GM18868 (cell line): ENCODE measurements at regions not wholly inside any gene's neighbourhood (a gene's known extent, or its start where the extent isn't known, plus 50 kb on each side); places are given as distances from the start of the nearest gene placed in this dataset.
A peak's percentile ranks its signal among the peaks of the same experiment; 100 is the strongest.
"Not testable (repeated sequence)": the region's sequence is repeated elsewhere in the genome, so short reads cannot be mapped to it uniquely, and the experiment has no call there.

Experiments
- ATAC-seq: cut with Tn5 transposase; IDR thresholded peaks from one replicate; pipeline ENCODE4 v1.9.1; 2021; ENCODE audit warnings: mild to moderate bottlenecking, moderate library complexity; ENCODE audit not compliant: unreplicated experiment

DNA sequence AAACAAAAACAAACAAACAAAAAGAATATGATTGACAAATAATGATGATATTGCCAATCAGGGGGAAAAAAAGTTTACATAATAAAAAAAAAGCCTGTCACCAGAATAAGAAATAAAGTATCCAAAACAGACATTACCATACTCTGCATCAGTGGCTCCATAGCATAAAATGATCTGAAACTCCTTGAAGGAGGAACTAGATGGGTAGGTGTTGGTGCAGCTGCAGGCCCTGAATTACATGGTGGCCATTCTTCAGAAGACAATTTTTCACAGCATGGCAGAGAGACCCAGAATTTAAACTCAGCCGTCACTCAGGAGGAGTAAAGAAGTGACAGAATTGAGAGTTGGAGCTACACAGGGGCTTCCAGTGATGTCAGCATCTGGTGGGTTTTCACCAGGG, 60.2 kb downstream of the GLUL start:
- ATAC-seq: peak; percentile 58

DNA sequence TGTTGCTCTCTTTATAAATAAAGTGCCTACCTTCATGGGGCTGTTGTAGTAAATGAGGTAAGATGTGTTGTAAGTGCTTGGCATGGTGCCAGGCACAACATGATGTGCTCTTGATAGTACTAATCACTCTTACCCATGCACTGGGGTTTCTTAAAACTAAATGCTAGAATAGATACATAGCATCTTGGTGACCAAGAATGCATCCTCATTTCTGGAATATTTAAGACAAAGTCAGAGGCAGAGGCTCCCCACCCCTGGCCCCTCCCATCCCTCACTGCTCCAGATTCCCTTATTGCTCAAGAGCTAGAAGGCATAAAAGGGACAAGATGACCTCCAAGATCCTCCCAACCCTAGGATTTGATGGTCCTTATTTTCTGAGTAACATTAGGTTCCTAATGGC, 61.3 kb downstream of the GLUL start:
- no peak for ATAC-seq

DNA sequence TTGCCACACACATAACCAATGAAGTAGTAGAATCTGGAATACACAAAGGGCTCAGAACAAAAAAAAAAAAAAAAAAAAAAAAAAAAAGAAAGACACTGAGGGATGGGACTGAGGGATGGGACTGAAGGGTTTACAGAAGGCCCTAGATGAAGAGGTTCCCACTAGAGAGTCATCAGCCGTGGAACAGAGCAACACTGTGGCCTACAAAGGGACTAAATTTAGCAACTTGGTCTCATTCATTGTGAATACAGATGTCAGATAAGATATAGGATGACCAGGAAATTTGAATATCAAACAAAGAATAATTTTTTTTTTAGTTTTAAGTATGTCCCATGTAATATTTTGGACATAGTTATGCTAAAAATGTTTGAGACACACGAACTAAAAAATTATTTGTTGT, 62.1 kb downstream of the GLUL start:
- ATAC-seq: no peak

DNA sequence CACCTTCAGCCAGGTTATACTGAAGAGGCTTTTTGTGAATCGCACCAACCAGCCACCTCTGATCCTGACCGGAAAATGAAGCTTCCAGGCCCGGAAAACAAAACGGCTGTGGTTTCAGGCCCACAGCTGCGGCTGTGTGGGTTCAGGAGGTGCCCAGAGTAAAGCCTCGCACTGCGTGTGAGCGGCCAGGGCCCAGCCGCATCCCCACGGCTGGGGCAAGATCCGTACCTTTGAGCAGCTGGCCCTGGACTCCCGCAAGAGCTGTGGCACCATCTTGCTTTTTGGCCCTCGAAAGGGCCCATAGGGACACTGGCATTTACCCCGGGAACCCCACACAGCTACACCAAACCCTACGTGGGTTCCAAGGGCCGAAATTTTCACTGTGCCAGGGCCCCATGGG, 63.0 kb downstream of the GLUL start:
- no peak for ATAC-seq

DNA sequence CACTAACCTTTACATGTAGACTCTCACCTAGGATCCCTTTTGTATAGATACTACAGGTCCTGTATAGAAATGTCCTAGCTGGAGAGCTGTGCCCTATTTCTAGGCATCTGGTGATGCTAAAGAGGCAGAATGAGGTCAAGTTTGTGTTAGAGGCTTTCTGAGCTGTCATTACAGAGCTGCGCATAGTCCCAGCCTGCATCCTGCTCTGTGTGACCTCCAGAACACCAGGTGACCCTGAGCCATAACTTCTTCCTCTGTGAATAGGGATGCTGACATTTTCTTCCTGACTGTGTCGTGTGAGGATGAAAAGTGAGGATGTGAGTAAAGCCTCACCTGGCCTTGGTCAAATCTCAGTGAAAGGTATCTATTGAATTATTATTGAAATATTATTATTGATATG, 66.3 kb downstream of the GLUL start:
- no peak for ATAC-seq

DNA sequence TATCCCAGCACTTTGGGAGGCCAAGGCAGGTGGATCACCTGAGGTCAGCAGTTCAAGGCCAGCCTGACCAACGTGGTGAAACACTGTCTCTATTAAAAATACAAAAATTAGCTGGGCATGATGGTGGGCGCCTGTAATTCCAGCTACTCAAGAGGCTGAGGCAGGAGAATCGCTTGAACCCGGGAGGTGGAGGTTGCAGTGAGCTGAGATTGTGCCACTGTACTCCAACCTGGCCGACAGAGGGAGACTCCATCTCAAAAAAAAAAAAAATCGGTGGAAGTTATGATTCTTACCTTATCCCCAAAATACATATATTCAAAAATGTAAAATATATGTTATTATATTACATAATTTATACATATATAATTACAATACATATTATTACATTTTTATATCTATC, 70.1 kb downstream of the GLUL start:
- not testable (repeated sequence) for ATAC-seq

DNA sequence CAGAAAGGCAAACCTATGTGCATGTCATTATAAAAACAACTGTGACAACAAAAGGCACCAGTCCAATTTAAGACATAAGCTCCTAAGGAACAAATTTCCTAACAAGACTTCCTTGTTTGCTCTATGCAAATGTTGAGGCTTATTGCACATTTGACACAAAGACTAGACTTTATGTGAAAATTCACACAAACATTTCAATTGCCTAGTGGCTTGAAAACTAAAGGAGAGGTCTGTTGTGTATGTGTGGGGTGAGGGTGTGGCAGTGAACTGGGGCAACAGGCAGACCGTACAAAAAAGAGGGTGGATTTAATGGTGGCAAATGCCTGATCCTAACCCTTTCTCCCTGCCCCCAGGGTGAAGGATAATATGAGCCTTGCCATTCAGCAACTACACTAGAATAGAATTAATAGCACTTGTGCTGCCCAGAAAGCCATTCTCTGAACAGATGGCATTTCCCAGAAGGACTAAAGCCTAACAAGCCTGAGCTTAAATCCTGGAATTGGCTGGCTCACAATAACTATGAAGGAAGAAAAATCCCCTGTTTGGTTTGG, 73.9 kb downstream of the GLUL start:
- no peak for ATAC-seq

DNA sequence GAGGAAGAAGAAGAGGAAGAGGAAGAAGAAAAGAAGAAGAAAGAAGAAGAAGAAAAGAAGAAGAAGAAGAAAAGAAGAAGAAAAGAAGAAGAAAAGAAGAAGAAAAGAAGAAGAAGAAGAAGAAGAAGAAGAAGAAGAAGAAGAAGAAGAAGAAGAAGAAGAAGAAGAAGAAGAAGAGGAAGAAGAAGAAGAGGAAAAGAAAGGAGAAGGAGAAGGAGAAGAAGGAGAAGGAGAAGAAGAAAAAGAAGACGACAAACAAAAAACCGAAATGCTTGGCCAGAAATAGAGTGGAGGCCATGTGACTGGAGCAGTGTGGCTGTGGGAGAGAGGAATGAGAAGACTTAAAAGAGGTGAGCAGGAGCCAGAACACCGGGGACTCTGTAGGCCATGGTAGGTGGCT, 75.1 kb downstream of the GLUL start:
- ATAC-seq: not testable (repeated sequence)

DNA sequence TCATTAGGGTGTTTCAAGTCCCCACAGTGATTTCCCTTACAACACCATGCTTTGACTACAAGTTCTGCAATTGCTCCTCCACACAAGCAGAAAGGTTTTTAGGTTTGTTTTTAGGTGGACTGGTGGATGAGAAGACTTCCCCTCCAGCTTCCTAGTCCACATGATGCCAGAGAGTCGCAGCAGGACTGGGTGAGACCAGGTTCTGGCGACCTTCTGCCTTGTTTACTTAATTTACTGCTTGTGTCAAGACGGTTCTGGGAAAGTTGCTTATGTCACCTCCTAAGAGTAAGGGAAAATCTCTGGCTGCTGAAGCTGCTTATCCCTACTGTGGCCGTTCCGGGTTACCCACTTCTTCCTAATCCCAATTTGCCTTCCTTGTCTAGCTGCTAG, 76.4 kb downstream of the GLUL start:
- no peak for ATAC-seq

DNA sequence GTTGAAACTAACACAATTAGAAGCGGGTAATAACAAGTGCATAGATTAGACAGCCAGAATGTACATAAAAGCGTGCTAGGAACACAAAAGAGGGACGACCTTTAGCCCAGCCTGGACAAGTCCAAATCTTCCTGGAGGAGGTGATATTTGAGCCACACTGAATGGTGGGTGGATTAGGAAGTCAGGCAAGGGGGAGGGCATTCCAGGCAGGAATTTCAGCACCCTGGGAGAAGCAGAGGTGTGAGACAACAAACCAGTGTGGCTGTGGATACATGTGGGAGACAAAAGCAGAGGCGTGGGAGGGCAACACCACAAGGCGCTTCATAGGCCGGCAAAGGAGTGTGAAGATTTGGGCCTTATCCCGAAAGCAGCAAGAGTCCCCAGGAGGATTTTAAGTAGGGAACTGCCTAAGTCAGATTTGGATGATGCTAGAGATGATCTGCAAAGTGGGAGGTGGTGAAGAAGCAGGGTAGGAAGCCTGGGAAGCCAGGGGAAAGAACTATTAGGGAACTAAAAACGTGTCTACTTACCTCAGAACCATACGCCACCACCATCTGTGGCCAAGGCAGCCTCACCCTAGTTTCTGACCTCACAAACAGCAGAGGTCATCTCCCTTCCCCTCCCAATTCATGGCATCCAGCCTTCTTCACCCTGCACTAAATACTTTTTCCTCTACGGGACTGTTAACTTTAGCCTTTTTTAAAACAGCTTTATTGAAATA, 81.8 kb downstream of the GLUL start:
- ATAC-seq: no peak

DNA sequence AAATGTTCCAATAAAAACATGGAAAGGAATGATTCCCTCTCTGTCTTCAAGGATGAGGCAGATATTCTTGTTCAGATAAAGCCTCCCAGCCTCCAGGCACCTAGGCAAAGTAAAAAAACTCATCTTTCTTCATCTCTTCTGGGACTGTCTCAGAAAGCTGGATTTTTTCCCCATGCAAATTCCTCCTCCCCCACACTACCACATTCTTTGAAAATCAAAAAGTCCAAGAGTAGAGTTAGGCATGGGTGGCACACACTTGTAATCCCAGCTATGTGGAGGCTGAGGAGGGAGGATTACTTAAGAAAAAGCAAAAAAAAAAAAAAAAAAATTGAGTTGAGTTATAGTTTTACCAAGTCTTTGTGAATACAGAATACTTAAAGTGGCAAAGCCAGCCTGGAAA, 82.8 kb downstream of the GLUL start:
- no peak for ATAC-seq

DNA sequence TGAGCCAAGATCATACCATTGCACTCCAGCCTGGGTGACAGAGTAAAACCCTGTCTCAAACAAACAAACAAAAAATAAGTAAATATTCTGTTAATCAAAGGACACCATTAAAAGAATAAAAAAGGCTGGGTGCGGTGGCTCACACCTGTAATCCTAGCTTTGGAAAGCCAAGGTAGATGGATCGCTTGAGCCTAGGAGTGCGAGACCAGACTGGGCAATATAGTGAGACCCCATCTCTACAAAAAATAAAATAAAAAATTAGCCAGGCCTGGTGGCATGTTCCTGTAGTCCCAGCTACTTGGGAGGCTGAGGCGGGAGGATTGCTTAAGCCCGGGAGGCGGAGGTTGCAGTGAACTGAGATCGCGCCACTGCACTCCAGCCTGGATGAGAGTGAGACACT, 84.1 kb downstream of the GLUL start:
- not testable (repeated sequence) for ATAC-seq

DNA sequence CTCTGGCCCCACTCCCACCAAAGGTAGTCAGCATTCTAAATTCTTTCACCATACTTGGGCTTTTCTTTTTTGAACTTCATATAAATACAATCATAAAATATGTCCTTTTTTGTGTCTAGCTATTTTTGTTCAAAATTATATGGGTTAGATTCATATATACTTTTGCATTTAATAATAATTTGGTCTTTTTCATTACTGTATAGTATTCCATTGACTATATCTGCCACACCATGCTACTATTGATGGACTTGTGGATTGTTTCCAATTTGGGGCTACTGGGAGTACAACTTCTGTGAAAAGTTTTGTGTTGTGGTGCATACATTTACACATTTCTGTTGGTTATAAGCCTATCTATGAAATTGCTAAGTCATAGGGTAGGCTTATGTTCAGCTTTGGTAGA, 85.7 kb downstream of the GLUL start:
- no peak for ATAC-seq

DNA sequence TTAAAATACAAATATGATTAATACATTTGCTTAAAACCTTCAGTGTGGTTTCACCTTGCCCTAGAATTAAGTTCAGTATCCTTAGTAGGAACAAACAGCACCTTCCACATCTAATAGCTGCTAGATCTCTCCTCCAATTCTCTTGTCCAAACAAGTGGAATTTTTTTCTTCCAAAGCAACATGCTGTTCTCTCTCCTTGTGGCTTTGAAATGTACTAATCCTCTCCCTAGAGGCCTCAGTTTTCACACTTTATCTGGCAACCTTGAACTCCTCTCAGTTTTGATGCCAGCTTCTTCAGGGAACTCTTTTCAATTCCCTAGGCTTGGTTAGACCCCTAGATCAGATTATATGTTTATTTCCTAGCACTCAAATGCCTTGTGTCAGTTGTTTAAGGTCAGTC, 87.0 kb downstream of the GLUL start:
- no peak for ATAC-seq

DNA sequence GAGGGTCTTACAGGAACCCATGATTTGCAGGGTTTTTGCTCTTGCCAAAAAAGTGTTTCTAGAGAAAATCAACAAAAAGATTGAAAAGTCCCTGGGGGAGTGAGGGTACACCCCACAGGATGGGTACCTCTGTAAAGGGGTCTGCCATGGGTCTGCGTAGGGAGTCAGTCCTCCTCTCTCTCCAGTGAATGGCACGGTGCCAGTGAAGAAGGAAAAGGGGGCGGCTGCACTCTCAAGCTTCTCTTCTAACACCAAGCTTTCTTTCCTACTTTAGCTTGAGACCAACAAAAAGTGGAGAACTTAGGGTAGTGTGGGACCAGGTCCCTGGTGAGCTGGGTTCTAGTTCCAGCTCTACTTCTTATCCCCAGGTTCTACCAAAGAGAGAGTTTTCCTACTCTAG, 87.4 kb downstream of the GLUL start:
- no peak for ATAC-seq

DNA sequence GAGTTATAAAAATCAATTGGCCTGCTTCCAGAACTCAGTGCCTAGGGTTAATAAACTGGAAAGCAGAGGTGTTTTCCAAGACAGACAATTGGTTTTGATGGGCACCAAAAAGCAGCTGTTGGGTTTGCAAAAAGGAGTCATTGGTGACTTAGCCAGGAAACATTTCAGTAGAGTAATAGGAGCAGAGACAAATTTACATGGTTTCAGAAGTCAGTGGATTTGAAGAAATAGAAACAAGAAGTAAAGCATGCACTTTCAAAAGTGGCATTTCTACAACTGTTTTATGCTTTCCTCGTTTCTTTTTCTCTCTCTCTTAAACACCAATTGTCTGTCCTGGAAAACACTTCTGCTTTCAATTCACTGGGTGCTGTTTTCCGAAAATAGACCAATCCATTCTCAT, 87.8 kb downstream of the GLUL start:
- ATAC-seq: peak; percentile 52

DNA sequence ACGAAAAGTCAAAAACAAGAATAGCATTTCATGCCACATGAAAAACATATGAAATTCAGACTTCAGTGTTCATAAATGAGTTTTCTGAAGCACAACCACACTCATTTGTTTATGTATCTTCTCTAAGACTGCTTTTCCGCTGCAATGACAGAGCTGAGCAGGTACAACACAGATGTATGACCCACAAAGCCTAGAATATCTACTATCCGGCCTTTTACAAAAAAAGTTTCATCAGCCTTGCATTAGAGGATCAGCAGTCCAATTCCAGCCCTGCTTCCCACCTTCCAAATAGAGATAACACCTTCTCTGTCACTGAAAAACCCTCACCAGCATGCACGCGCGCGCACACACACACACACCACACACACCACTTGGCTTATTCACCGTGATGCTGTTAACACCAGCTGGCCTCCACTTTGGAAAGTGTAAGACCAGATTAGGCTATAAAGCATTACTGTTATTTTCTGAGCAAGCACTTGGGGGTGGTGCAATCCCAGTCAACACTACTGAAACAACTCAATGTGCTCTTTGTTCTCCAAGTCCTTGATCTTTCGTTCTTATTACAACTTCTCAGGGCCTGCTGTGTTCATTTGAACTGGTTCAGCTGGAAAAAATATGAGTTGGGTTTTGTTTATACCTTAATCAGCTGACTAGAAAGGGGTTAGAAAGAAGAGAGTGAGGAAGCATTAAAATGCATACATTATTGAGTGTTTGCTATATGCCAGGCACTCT, 90.0 kb downstream of the GLUL start:
- no peak for ATAC-seq

DNA sequence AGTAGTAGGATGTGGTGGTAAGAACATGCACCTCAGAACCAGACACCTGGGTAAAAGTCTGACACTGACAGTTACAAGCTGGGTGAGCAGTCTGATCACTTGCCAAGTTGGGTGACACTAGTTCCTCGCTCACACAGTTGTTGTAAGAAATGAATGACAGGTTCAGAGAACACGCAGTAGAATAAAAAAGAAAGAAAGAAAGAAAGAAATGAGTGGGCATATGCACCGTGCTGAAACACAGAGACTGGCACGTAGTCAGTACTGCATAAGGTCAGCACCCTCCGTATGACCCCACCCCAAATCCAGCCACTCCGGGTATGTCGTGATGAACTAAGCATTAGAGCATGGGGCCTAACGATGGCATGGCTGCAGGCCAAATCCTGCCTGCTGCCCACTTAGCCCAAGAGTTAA, 90.6 kb downstream of the GLUL start:
- no peak for ATAC-seq

DNA sequence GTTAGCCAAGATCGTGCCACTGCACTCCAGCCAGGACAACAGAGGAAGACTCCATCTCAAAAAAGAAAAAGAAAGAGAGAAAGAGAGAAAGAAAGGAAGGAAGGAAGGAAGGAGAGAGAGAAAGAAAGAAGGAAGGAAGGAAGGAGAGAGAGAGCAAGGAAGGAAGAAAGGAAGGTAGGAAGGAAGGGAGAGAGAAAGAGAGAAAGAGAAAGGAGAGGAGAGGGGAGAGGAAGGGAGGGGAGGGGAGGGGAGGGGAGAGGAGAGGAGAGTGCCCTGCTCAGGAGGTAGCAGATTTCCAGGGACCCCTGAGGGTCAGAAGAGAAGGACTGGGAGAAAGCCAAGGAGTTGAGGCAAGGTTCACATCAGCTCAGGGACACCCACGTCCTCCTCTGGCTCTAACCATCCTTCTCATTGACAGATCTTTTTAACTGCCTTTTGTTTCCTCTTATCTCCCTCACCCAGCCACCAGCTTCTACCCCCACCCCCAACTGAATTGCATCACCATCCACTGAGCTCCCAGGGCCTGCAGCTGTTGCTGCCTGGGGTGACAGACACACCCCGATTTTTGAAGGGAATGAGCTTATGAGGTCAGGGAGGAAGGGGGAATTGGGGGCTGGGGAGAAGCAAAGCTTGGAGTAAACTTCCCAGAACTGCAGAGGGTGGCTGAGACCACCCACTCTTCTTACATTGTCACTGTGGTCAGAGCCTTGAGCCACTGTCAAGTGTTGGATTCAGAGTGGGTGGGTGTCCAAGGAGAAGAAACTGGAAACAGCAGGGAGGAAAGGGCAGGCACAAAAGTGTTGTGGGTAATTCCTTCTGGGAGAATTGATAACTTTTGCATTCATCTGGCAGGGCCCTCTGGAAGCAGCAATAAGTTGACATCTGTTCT, 91.6 kb downstream of the GLUL start:
- ATAC-seq: no peak

DNA sequence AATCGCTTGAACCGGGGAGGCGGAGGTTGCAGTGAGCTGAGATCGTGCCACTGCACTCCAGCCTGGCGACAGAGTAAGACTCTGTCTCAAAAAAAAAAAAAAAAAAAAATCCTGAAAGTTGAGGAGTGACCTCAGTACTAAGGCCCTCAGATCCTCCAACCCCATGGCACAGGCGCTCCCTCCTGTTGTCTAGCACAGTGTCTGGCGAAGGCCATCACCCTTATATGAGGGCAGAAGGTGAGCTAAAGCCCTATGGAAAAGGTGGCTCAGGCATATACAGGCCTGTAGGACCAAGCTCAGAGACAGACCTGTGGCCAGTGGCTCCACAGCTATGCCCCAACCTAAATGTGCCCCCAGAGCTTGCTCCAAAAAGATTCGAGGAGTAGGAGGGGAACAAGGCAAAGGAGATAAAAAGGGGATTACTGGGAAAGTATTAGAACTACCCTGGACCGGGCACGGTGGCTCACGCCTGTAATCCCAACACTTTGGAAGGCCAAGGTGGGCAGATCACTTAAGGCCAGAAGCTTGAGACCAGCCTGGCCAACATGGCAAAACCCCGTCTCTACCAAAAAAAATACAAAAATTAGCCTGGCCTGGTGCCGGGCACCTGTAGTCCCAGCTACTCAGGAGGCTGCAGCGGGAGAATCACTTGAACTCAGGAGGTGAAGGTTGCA, 92.4 kb downstream of the GLUL start:
- not testable (repeated sequence) for ATAC-seq

DNA sequence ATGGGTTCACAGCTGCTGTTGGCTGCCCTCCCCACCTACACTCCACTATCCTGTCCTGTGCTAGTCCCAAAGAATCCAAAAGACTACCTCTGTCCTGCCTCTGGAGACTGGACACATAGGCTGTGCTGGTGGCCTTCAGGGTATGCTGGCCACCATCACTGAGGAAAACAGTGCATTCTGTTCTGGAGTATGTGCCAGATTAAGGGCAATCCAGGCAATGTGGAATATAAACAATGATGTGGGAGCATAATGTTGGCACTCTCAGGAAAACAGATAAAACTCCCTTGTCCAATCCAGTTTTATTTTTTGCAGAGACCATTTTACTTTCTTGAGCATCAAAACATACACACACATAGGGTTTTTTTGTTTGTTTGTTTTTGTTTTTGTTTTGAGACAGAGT, 94.3 kb downstream of the GLUL start:
- no peak for ATAC-seq
